Ovary (tissue), 7 donors: ENCODE measurements at regions not wholly inside any gene's neighbourhood (a gene's known extent, or its start where the extent isn't known, plus 50 kb on each side); places are given as distances from the start of the nearest gene placed in this dataset.

Experiments
- DNase-seq, 5 donors: peaks; one replicate each; pipeline ENCODE4 v3.0.0-alpha.2; 2019 to 2020
- H3K27ac ChIP-seq, 2 donors: fragments of 200-600 bp; one replicate each; pipeline versions ENCODE4 v1.5.1 to v1.8.0; 2019 to 2022
- H3K27me3 ChIP-seq: fragments of 200-600 bp; one replicate; pipeline ENCODE4 v1.8.0; 2022
- H3K36me3 ChIP-seq: fragments of 200-600 bp; sonication (generic); one replicate; pipeline ENCODE4 v1.5.1; 2019
- H3K4me1 ChIP-seq: one replicate; pipeline ENCODE4 v1.8.1; 2013; ENCODE audit warnings: mild to moderate bottlenecking, moderate library complexity; ENCODE audit not compliant: insufficient read depth
- H3K4me3 ChIP-seq: fragments of 200-600 bp; sonication (generic); one replicate; pipeline ENCODE4 v1.5.1; 2017
- H3K9me3 ChIP-seq, 2 donors: fragments of 200-600 bp in 1 of 2; sonication (generic) in 1 of 2; one replicate each; pipeline versions ENCODE4 v1.5.1 to v1.8.1; 2013 to 2019; ENCODE audit warnings: mild to moderate bottlenecking in 1 of 2, moderate library complexity in 1 of 2
- CTCF ChIP-seq, 3 donors: fragments of 450-650 bp in 2 of 3; fragments of 200-600 bp in 1 of 3; IDR thresholded peaks; one replicate each; pipeline versions ENCODE4 v1.5.1 to v1.8.0; 2016 to 2022; ENCODE audit warnings: antibody characterized with exemption in 3 of 3, mild to moderate bottlenecking in 1 of 3
- EP300 ChIP-seq: sonication (generic); formaldehyde crosslinking; IDR thresholded peaks from one replicate; pipeline ENCODE4 v1.6.1; 2017; ENCODE audit warnings: antibody characterized with exemption
- POLR2A ChIP-seq: fragments of 450-650 bp; IDR thresholded peaks from one replicate; pipeline ENCODE4 v1.6.1; 2017; ENCODE audit warnings: antibody characterized with exemption, mild to moderate bottlenecking, moderate library complexity
- WGBS, 3 donors: extraction: QIAGEN DNeasy Blood & Tissue Kit in 1 of 3; methylation state at CpG; one replicate each; pipeline versions ENCODE4 v1.1.5 to v1.1.7; 2013 to 2017; 5-methylcytosine and 5-hydroxymethylcytosine counted together
- intact Hi-C, 4 donors: fragments of 100-400 bp; cut with DNase I; formaldehyde crosslinking; loops; one replicate each; pipeline versions ENCODE4 v1.11.0 to v1.15.1; 2022 to 2023
- donor health status: DM: no; HTN: no; CAD: no; lungs with moderate emphysema.
- donor health status: DM: no; HTN: no; CAD: no.
- donor health status: Bipolar disorder and iron deficiency.
- donor health status: DM: no; HTN: no; CAD: no.
- donor health status: DM: yes; HTN: yes; CAD: no.

GRCh38 chr9:134981829-134982228, 64.1 kb upstream of the FCN1 start:
- H3K27me3 ChIP-seq, result no peaks in the 10 kb centered on the region
- DNase-seq, result no peak
- intact Hi-C loops, result no loop called here
- no peak overlapping the region for H3K27ac ChIP-seq
- no peak for TF ChIP-seq EP300
- no peak for TF ChIP-seq POLR2A
- no peak for TF ChIP-seq CTCF (IDR thresholded peaks at IDR 0.05)
- no peaks in the 10 kb centered on the region for H3K4me1 ChIP-seq
- no peak overlapping the region for H3K4me3 ChIP-seq
- no peaks in the 10 kb centered on the region for H3K36me3 ChIP-seq
- WGBS, 3 donors, result 91 to 95% (median 92%) methylated on average over 11 of the region's 11 CpGs
- H3K9me3 ChIP-seq, result no peaks in the 10 kb centered on the region

GRCh38 chr9:134982311-134982710, 64.6 kb upstream of the FCN1 start:
- WGBS, 3 donors, result 79 to 84% (median 80%) methylated on average over 8 of the region's 8 CpGs
- H3K4me1 ChIP-seq, result no peaks in the 10 kb centered on the region
- H3K4me3 ChIP-seq, result no peak overlapping the region
- H3K27me3 ChIP-seq, result no peaks in the 10 kb centered on the region
- no peak for TF ChIP-seq EP300
- TF ChIP-seq CTCF (IDR thresholded peaks at IDR 0.05), result no peak
- TF ChIP-seq POLR2A, result no peak
- DNase-seq, result peak in 1 of 5 donors; percentile 7
- H3K36me3 ChIP-seq, result no peaks in the 10 kb centered on the region
- no peaks in the 10 kb centered on the region for H3K9me3 ChIP-seq
- no peak overlapping the region for H3K27ac ChIP-seq
- intact Hi-C loops, result no loop called here

GRCh38 chr9:134983074-134983473, 65.4 kb upstream of the FCN1 start:
- no peak for TF ChIP-seq POLR2A
- TF ChIP-seq EP300, result no peak
- TF ChIP-seq CTCF (IDR thresholded peaks at IDR 0.05), result no peak
- Histone ChIP-seq H3K27me3 (no peaks in the 10 kb centered on the region), H3K9me3 (no peaks in the 10 kb centered on the region), H3K4me3 (no peak overlapping the region), H3K4me1 (no peaks in the 10 kb centered on the region), H3K36me3 (no peaks in the 10 kb centered on the region), H3K27ac (no peak overlapping the region)
- intact Hi-C loops, result no loop called here
- 42 to 47% (median 43%) methylated on average over 15 of the region's 15 CpGs for WGBS, 3 donors
- peak in 1 of 5 donors; percentile 29 for DNase-seq

- Histone ChIP-seq H3K27me3 (no peaks in the 10 kb centered on the region), H3K36me3 (no peaks in the 10 kb centered on the region), H3K9me3 (no peaks in the 10 kb centered on the region), H3K27ac (no peak overlapping the region), H3K4me1 (no peaks in the 10 kb centered on the region), H3K4me3 (no peak overlapping the region)
- intact Hi-C loops, result no loop called here
- 87 to 92% (median 89%) methylated on average over 14 of the region's 14 CpGs for WGBS, 3 donors
- TF ChIP-seq POLR2A (no peak), CTCF (IDR thresholded peaks at IDR 0.05) (no peak), EP300 (no peak)
- peak in 1 of 5 donors; percentile 7 for DNase-seq
Observed at GRCh38 chr9:134983506-134984371, 66.0 kb upstream of the FCN1 start.
